ENCODE measurements at regions not wholly inside any gene's neighbourhood (a gene's known extent, or its start where the extent isn't known, plus 50 kb on each side); places are given as distances from the start of the nearest gene placed in this dataset.

DNA sequence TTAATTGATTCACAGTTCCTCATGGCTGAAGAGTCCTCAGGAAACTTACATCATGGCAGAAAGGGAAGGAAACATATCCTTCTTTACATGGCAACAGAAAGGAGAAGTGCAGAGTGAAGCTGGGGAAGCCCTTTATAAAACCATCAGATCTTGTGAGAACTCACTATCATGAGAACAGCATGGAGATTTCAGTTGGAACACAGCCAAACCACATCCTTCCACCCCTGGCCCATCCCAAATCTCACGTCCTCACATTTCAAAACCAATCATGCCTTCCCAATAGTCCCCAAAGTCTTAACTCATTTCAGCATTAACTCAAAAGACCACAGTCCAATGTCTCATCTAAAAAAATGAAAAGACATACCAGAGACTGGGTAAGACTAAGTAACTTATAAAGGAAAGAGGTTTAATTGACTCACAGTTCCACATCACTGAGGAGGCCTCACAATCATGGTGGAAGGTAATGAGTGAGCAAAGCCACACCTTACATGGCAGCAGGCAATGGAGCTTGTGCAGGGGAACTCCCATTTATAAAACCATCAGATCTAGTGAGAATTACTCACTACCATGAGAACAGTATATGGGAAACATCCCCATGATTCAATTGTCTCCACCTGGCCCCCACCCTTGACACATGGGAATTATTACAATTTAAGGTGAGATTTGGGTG, 105.2 kb downstream of the MRPL39 start:
- no peak overlapping the region for H4K5ac ChIP-seq (ENCODE audit: insufficient read length, low read depth, low read length)
- no peak overlapping the region for H2BK120ac ChIP-seq (replicated peaks; ENCODE audit: low read depth, low read length)
- H3K9ac ChIP-seq (replicated peaks in 1 of 4; ENCODE audit: extremely low read depth in 1 of 4, low read depth in 3 of 4, low read length in 3 of 4), result no peak overlapping the region
- CTCF ChIA-PET (ENCODE audit: partially characterized antibody), result no interaction called here
- no peak overlapping the region for H2BK20ac ChIP-seq (ENCODE audit: low read length)
- H2AFZ ChIP-seq (ENCODE audit: low read length), result no peak overlapping the region
- FAIRE-seq (no peak), DNase-seq (ENCODE audit: low read depth in 1 of 2, low spot score in 2 of 2) (no peak)
- no peak overlapping the region for H3K23ac ChIP-seq (ENCODE audit: insufficient read length)
- H3K23me2 ChIP-seq (ENCODE audit: low read depth, low read length), result no peaks in the 10 kb centered on the region
- no peaks in the 10 kb centered on the region for H3K27me3 ChIP-seq (replicated peaks in 1 of 4; ENCODE audit: control insufficient read depth in 3 of 4, extremely low read depth in 1 of 4, insufficient read depth in 3 of 4, low read length in 3 of 4)
- no peak overlapping the region for H4K91ac ChIP-seq (replicated peaks; ENCODE audit: insufficient read length, low read length)
- no peak overlapping the region for H2AK5ac ChIP-seq (ENCODE audit: low read depth, low read length)
- no peaks in the 10 kb centered on the region for H3K4me1 ChIP-seq (replicated peaks in 1 of 4; ENCODE audit: control insufficient read depth in 3 of 4, insufficient read depth in 4 of 4, low read length in 3 of 4)
- no peak overlapping the region for H3K27ac ChIP-seq (ENCODE audit: low read depth, low read length)
- H4K20me1 ChIP-seq (replicated peaks in 1 of 2; ENCODE audit: control insufficient read depth in 1 of 2, insufficient read depth in 2 of 2, low read length in 2 of 2), result no peaks in the 10 kb centered on the region
- H3K14ac ChIP-seq (ENCODE audit: insufficient read length), result no peak overlapping the region
- H2BK5ac ChIP-seq (ENCODE audit: low read depth, low read length), result no peak overlapping the region
- H3K79me1 ChIP-seq (ENCODE audit: low read depth, low read length), result no peaks in the 10 kb centered on the region
- no peaks in the 10 kb centered on the region for H3K9me3 ChIP-seq (ENCODE audit: insufficient read depth in 2 of 2, low read depth in 1 of 2, low read length in 1 of 2)
- no peak overlapping the region for H4K8ac ChIP-seq (ENCODE audit: extremely low read depth, insufficient read depth, low read length)
- no peak overlapping the region for H3K4ac ChIP-seq (replicated peaks; ENCODE audit: insufficient read length, low read depth, low read length)
- no peak overlapping the region for H2BK12ac ChIP-seq (ENCODE audit: low read depth, low read length)
- no peak overlapping the region for H3K4me2 ChIP-seq (ENCODE audit: insufficient read depth in 1 of 2, low read depth in 2 of 2, low read length in 2 of 2)
- no peak overlapping the region for H2BK15ac ChIP-seq (ENCODE audit: low read length)
- no peaks in the 10 kb centered on the region for H3K79me2 ChIP-seq (ENCODE audit: control insufficient read depth in 1 of 2, insufficient read depth in 2 of 2, low read length in 2 of 2)
- no peak overlapping the region for H3K4me3 ChIP-seq (ENCODE audit: extremely low read depth in 1 of 4, insufficient read depth in 2 of 4, low read depth in 3 of 4, low read length in 4 of 4)
- H3K36me3 ChIP-seq (ENCODE audit: control insufficient read depth in 2 of 4, insufficient read depth in 4 of 4, low read length in 3 of 4), result no peaks in the 10 kb centered on the region
- no peak overlapping the region for H3K18ac ChIP-seq (ENCODE audit: extremely low read depth, low read length)
- no peak overlapping the region for H3K56ac ChIP-seq (replicated peaks; ENCODE audit: insufficient read length, low read depth, low read length)
- POLR2A ChIA-PET (ENCODE audit: partially characterized antibody), result no interaction called here
- 81% methylated on average over 1 of the region's 1 CpG; no CpG with 5 or more reads in 1 of the 2 experiments for WGBS, 2 experiments (ENCODE audit: extremely low coverage in 1 of 2, insufficient coverage in 1 of 2, insufficient read length in 1 of 2, insufficient replicate concordance in 2 of 2, low coverage in 1 of 2, low lambda C conversion rate in 2 of 2, missing lambda C conversion rate in 1 of 2)
- TF ChIP-seq E2F6 (IDR thresholded peaks at IDR 0.05) (no peak), TBP (IDR thresholded peaks at IDR 0.05; ENCODE audit: low read depth, low read length) (no peak)
